ENCODE measurements at regions not wholly inside any gene's neighbourhood (a gene's known extent, or its start where the extent isn't known, plus 50 kb on each side); places are given as distances from the start of the nearest gene placed in this dataset.

DNA sequence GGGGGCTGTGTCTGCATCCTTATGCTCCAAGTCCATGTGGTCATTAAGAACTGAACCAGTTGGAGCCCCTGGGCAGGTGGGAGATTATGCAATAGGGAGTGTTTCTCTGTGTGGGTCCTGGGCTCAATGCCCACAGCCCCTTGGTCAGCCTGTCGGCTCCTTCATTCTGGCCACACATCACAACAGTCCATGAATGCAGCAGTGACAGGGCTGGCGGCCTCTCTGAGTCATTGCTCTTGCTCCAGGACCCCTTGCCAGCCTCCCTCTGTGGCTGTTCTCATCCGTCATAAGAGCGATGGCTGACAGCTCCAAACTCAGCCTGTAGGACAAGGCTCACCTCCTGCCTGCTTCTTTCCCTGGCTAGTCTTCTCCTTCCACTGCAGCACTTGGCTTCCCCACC is 609.5 kb upstream of the CDH4 start:
- peaks cover 0 to 3% (median 0%) of the 10 kb centered on the region in 3 donors for H3K9me3 ChIP-seq (ENCODE audit: control insufficient read depth in 2 of 3, insufficient read depth in 1 of 3, low read length in 3 of 3)
- intact Hi-C loops (cut with DNase I) = no loop called here

DNA sequence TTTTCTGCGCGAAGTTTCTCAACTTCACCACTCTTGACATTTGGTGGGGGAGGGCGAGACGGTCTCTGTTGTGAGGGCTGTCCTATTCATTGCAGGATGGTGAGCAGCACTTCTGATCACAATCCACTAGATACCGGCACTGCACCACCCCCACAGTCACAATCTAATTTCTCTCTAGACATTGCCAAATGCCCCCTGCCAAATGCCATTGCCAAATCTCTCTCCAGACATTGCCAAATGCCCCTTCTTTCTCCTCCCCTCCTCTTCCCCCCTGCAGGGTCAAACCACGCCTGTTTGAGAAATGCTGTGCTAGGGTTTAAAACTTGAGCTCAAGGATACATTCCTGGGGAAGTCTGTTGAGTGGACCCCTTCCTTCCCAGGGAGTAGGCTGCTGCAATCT is 603.5 kb upstream of the CDH4 start:
- H3K4me3 ChIP-seq (ENCODE audit: low read length in 3 of 3) = no peak overlapping the region
- FAIRE-seq (no peak), DNase-seq (no peak)
- TF ChIP-seq CTCF (IDR thresholded peaks at IDR 0.05; ENCODE audit: borderline replicate concordance, extremely low read depth, insufficient read depth) = no peak
- no peak overlapping the region for H3K27ac ChIP-seq (ENCODE audit: low read depth in 2 of 2, low read length in 2 of 2)
- H3K36me3 ChIP-seq (ENCODE audit: control insufficient read depth in 2 of 3, insufficient read depth in 3 of 3, low read length in 3 of 3) = no peaks in the 10 kb centered on the region
- peaks cover 0 to 3% (median 1%) of the 10 kb centered on the region in 3 donors for H3K9me3 ChIP-seq (ENCODE audit: control insufficient read depth in 2 of 3, insufficient read depth in 1 of 3, low read length in 3 of 3)
- no peaks in the 10 kb centered on the region for H3K4me1 ChIP-seq (ENCODE audit: control insufficient read depth in 2 of 3, insufficient read depth in 2 of 3, low read depth in 1 of 3, low read length in 3 of 3)
- no peaks in the 10 kb centered on the region for H3K27me3 ChIP-seq (ENCODE audit: control insufficient read depth, insufficient read depth, low read length)
- intact Hi-C loops (cut with DNase I) = no loop called here
- H3K9ac ChIP-seq (ENCODE audit: low read length in 3 of 3) = no peak overlapping the region

More for the DNA sequence above, 609.5 kb upstream of the CDH4 start:
- Histone ChIP-seq H3K27ac (ENCODE audit: low read depth in 2 of 2, low read length in 2 of 2) (no peak overlapping the region), H3K27me3 (ENCODE audit: control insufficient read depth, insufficient read depth, low read length) (no peaks in the 10 kb centered on the region), H3K9ac (ENCODE audit: low read length in 3 of 3) (no peak overlapping the region), H3K4me3 (ENCODE audit: low read length in 3 of 3) (no peak overlapping the region), H3K36me3 (ENCODE audit: control insufficient read depth in 2 of 3, insufficient read depth in 3 of 3, low read length in 3 of 3) (no peaks in the 10 kb centered on the region), H3K4me1 (ENCODE audit: control insufficient read depth in 2 of 3, insufficient read depth in 2 of 3, low read depth in 1 of 3, low read length in 3 of 3) (no peaks in the 10 kb centered on the region)
- FAIRE-seq = no peak
- TF ChIP-seq CTCF (IDR thresholded peaks at IDR 0.05; ENCODE audit: borderline replicate concordance, extremely low read depth, insufficient read depth) = no peak
- no peak for DNase-seq

GRCh38 chr20:60649541-60649940 is 602.5 kb upstream of the CDH4 start:
- DNase-seq = no peak
- no peak overlapping the region for H3K4me3 ChIP-seq (ENCODE audit: low read length in 3 of 3)
- no peaks in the 10 kb centered on the region for H3K4me1 ChIP-seq (ENCODE audit: control insufficient read depth in 2 of 3, insufficient read depth in 2 of 3, low read depth in 1 of 3, low read length in 3 of 3)

More at GRCh38 chr20:60649541-60649940, 602.5 kb upstream of the CDH4 start:
- Histone ChIP-seq H3K9ac (ENCODE audit: low read length in 3 of 3) (no peak overlapping the region), H3K27ac (ENCODE audit: low read depth in 2 of 2, low read length in 2 of 2) (no peak overlapping the region), H3K36me3 (ENCODE audit: control insufficient read depth in 2 of 3, insufficient read depth in 3 of 3, low read length in 3 of 3) (no peaks in the 10 kb centered on the region), H3K27me3 (ENCODE audit: control insufficient read depth, insufficient read depth, low read length) (no peaks in the 10 kb centered on the region), H3K9me3 (ENCODE audit: control insufficient read depth in 2 of 3, insufficient read depth in 1 of 3, low read length in 3 of 3) (peaks cover 0 to 3% (median 1%) of the 10 kb centered on the region in 3 donors)
- FAIRE-seq = no peak
- TF ChIP-seq CTCF (IDR thresholded peaks at IDR 0.05; ENCODE audit: borderline replicate concordance, extremely low read depth, insufficient read depth) = no peak
- intact Hi-C loops (cut with DNase I) = no loop called here

Data from kidney (tissue), 13 donors.